Activated gamma-delta T cell treated with Interleukin-2 at 50 U/mL for 16 hours (primary cell): ENCODE measurements at regions not wholly inside any gene's neighbourhood (a gene's known extent, or its start where the extent isn't known, plus 50 kb on each side); places are given as distances from the start of the nearest gene placed in this dataset.
"Not testable (repeated sequence)": the region's sequence is repeated elsewhere in the genome, so short reads cannot be mapped to it uniquely, and the experiment has no call there.

Source experiments
- DNase-seq: peaks from one replicate; pipeline ENCODE4 v3.0.0-alpha.2; 2020

DNA sequence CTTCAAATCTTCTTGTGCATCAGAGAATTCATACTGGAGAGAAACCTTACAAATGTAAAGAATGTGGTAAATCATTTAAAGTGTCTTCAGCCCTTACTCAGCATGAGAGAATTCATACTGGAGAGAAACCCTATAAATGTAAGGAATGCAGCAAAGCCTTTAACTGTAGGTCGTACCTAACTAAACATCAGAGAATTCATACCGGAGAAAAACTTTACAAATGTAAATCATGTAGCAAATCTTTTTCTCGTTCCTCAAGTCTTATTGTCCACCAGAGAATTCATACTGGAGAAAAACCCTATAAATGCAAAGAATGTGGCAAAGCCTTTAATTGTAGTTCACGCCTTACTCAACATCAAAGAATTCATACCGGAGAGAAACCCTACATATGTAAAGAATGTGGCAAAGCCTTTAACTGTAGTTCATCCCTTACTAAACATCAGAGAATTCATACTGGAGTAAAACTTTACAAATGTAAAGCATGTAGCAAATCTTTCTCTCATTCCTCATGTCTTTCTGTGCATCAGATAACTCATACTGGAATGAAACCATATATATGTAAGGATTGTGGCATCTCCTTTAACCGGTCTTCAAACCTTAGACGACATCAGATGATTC is 118.5 kb upstream of the ZNF267 start:
- no peak for DNase-seq

DNA sequence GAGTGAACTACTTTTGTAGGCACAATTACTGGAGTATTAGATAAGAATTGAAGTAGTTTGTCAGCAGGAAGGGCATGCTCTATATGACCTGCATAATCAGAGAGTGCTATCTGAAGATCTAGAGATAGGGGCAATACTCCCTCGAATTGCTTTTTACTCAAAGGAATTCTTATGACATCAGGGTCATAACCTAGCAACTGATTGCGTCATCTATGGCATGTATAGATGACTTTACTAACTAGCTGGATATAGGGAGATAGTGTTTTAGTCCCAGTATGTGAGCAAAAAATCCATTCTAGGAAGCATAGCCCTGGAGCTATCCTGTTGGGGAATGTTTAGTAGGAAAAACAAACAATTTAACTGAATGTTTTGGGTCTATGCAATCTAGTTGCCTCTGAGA is 109.5 kb upstream of the ZNF267 start:
- DNase-seq, result no peak

GRCh38 chr16:31767267-31767666 is 106.3 kb upstream of the ZNF267 start:
- no peak for DNase-seq

GRCh38 chr16:31780342-31780741 is 93.3 kb upstream of the ZNF267 start:
- DNase-seq, result no peak

GRCh38 chr16:31785126-31785525 is 88.5 kb upstream of the ZNF267 start:
- no peak for DNase-seq

- no peak for DNase-seq
Observed at GRCh38 chr16:31807086-31807485, 66.5 kb upstream of the ZNF267 start.

GRCh38 chr16:31810863-31811262 is 62.7 kb upstream of the ZNF267 start:
- DNase-seq, result no peak

DNA sequence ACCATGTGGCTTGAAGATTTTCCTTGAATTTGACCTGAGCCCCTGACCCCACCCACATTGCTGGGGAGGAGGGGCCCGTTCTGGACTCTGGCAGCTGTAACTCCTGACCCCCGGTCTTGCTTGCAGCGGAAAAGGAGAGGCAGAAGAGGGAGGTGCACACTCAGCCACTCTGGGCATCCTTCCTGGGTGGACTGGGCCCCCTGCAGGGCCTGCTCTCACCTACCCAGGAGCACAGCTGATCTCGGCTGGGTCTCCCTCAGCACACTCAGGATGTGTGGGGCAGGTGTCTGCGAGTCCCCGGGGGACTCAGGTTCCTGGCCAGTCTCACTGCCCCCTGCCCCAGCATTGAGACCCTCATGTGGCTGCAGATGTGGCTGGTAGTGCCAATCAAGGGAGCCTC is 57.5 kb upstream of the ZNF267 start:
- not testable (repeated sequence) for DNase-seq

- no peak for DNase-seq
Observed at GRCh38 chr16:31819386-31819785, 54.2 kb upstream of the ZNF267 start.

DNA sequence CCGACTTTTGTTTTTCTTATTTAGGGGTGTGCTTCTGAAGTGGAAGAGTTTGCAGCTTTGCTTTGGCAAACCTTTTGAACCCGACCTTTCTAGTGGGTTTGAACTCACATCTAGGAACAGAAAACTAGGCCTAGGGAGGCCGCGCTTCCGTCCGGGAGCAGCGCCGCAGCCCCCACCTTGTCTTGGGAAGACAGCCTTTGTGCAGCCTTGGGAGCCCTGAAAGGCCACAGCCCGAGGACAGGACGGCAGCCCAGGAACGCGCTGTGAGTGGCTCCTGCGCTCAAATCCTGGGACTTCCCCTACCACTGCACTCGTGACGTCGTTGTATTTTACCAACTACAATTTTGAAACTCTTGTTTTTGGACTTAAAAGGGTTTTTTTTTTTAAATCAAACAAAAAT is 53.7 kb upstream of the ZNF267 start:
- no peak for DNase-seq
